Activated CD4-positive, alpha-beta T cell treated with anti-CD3 and anti-CD28 coated beads for 36 hours (primary cell): ENCODE measurements at regions not wholly inside any gene's neighbourhood (a gene's known extent, or its start where the extent isn't known, plus 50 kb on each side); places are given as distances from the start of the nearest gene placed in this dataset.
"Not testable (repeated sequence)": the region's sequence is repeated elsewhere in the genome, so short reads cannot be mapped to it uniquely, and the experiment has no call there.

Experiments used
- ATAC-seq: fragments of 200-7000 bp; cut with Tn5 transposase; one replicate; pipeline ENCODE4 v1.10.0; 2021; ENCODE audit warnings: mild to moderate bottlenecking, moderate library complexity
- CTCF ChIA-PET: fragments of 350-600 bp; sonication (Branson Sonifier 250); formaldehyde crosslinking; loops from one replicate; lab custom pipeline; 2021; ENCODE audit warnings: antibody characterized with exemption; lab: Charles Lee
- POLR2A ChIA-PET: fragments of 350-600 bp; sonication (Branson Sonifier 250); formaldehyde crosslinking; loops from one replicate; lab custom pipeline; 2021; ENCODE audit warnings: antibody characterized with exemption, inconsistent platforms; lab: Charles Lee
- DNase-seq: peaks from one replicate; pipeline ENCODE4 v3.0.0-alpha.2; 2020
- H3K27ac Mint-ChIP-seq: one replicate; pipeline ENCODE4 v1.8.0; 2021; ENCODE audit warnings: mixed read lengths
- H3K27me3 Mint-ChIP-seq: one replicate; pipeline ENCODE4 v1.8.0; 2021; ENCODE audit warnings: mixed read lengths
- H3K36me3 Mint-ChIP-seq: one replicate; pipeline ENCODE4 v1.8.0; 2021; ENCODE audit warnings: low read depth, mixed read lengths
- H3K4me1 Mint-ChIP-seq: one replicate; pipeline ENCODE4 v1.8.0; 2021; ENCODE audit warnings: mixed read lengths
- H3K4me3 Mint-ChIP-seq: one replicate; pipeline ENCODE4 v1.8.0; 2021; ENCODE audit warnings: mild to moderate bottlenecking, moderate library complexity, mixed read lengths
- H3K9me3 Mint-ChIP-seq: one replicate; pipeline ENCODE4 v1.8.0; 2021; ENCODE audit warnings: low read depth, mixed read lengths
- intact Hi-C, 2 experiments: fragments of 100-400 bp; cut with DNase I in 1 of 2; cut with micrococcal nuclease in 1 of 2; formaldehyde crosslinking; loops; one replicate each; pipeline versions ENCODE4 v1.14.2 to v1.15.1; 2022 to 2024; cut with DNase I, micrococcal nuclease

DNA sequence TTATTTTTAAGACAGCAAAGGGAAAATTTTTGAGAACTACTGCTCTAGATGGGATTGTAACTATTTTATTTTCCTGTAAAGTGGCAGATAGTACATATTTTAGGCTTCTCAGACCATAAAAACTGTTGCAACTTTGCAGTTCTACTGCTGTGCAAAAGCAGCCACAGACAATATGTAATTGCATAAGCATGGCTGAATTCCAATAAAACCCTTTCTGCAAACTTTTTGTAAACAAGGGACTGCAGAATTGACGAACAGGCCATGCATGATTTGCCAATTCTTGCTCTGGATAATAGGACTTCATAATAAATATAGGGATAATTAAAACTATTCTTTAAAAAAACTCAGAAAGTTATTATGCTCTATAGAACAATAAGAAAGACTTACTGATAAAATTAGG, 149.1 kb downstream of the SLITRK5 start:
- CTCF ChIA-PET: no interaction called here
- ATAC-seq (no peak), DNase-seq (no peak)
- Mint-ChIP-seq H3K9me3 (peaks cover 3% of the 10 kb centered on the region), H3K4me1 (no peaks in the 10 kb centered on the region), H3K27me3 (no peaks in the 10 kb centered on the region), H3K27ac (no peak overlapping the region), H3K4me3 (no peak overlapping the region), H3K36me3 (no peaks in the 10 kb centered on the region)
- POLR2A ChIA-PET: no interaction called here
- intact Hi-C loops: no loop called here

DNA sequence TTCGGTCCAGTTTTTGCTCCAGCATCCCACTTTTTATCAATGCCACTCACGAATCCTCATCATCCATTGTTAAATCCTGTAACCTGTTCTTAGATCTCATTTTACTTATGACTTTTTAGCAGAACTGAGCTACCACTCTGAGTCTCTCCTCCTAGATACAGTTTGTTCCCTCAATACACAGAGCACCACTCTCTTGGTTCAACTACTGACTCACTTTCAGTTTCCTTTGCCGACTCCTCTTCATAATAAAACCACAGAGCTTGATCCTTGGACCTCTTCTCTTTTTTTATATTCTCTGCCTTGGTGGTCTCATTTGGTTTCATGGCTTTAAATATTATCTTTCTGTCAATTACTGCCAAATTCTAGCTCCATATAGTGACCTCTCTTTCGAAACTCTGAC, 150.3 kb downstream of the SLITRK5 start:
- POLR2A ChIA-PET: no interaction called here
- CTCF ChIA-PET: no interaction called here

DNA sequence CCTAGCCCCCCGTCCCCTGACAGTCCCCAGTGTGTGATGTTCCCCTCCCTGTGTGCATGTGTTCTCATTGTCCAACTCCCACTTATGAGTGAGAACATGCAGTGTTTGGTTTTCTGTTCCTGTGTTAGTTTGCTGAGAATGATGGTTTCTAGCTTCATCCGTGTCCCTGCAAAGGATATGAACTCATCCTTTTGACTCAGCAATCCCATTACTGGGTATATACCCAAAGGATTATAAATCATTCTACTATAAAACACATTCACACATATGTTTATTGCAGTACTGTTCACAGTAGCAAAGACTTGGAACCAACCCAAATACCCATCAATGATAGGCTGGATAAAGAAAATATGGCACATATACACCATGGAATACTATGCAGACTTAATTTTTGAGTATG, 155.1 kb downstream of the SLITRK5 start:
- CTCF ChIA-PET, DNase-seq, POLR2A ChIA-PET, intact Hi-C loops, H3K27ac Mint-ChIP-seq, H3K4me3 Mint-ChIP-seq, H3K9me3 Mint-ChIP-seq, H3K36me3 Mint-ChIP-seq, H3K4me1 Mint-ChIP-seq, ATAC-seq, H3K27me3 Mint-ChIP-seq: not testable (repeated sequence)

More for the DNA sequence above, 150.3 kb downstream of the SLITRK5 start:
- intact Hi-C loops: no loop called here
- Mint-ChIP-seq H3K4me1 (no peaks in the 10 kb centered on the region), H3K36me3 (no peaks in the 10 kb centered on the region), H3K4me3 (no peak overlapping the region), H3K27ac (no peak overlapping the region), H3K9me3 (peaks cover 3% of the 10 kb centered on the region), H3K27me3 (no peaks in the 10 kb centered on the region)
- ATAC-seq: no peak
- no peak for DNase-seq

DNA sequence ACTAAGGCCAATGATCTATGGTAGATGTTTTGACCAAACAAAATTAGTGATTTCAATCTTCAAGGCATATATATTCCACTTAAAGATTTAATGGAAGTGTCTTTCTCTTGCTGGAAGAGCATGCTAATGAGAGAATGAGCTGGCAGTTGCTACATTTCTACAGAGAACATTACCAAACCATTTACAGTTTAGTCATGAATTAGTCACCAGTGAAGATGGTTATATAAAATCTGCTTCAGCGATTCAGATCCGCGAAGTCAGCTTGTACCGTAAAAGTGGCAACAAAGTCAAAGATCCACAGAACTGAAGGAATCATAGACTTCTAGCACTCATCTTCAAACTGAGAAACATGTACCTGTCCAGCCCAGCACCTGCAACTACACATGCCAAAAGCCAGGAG, 156.3 kb downstream of the SLITRK5 start:
- DNase-seq: no peak
- H3K4me3 Mint-ChIP-seq: no peak overlapping the region
- peaks cover 1% of the 10 kb centered on the region for H3K9me3 Mint-ChIP-seq
- H3K27me3 Mint-ChIP-seq: peaks cover 2% of the 10 kb centered on the region
- H3K36me3 Mint-ChIP-seq: no peaks in the 10 kb centered on the region
- ATAC-seq: no peak
- H3K4me1 Mint-ChIP-seq: no peaks in the 10 kb centered on the region
- CTCF ChIA-PET: no interaction called here
- intact Hi-C loops: no loop called here
- POLR2A ChIA-PET: no interaction called here
- H3K27ac Mint-ChIP-seq: no peak overlapping the region

DNA sequence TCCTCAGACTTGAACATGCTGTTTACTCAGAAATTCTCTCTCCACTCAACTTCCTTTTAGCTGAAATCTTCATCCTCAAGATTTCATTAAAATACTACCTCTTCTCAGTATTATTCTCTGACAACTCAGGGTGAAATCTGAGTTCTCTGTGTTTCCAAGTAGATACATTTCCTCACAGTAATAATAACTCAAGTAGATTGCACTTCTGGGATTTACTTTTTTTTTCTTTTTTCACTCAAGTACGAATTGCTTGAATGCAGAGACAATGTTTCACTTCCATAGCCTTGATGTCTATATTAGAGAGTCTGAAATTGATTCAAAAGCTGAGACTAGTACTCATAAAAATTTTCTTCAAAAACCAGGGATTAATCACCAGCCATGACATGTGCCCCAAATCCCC, 166.4 kb downstream of the SLITRK5 start:
- Mint-ChIP-seq H3K36me3 (no peaks in the 10 kb centered on the region), H3K4me1 (peaks cover 3% of the 10 kb centered on the region), H3K27ac (no peak overlapping the region), H3K9me3 (no peaks in the 10 kb centered on the region), H3K27me3 (no peaks in the 10 kb centered on the region), H3K4me3 (no peak overlapping the region)
- no peak for ATAC-seq
- POLR2A ChIA-PET: no interaction called here
- CTCF ChIA-PET: no interaction called here
- intact Hi-C loops: no loop called here
- no peak for DNase-seq

- Mint-ChIP-seq H3K36me3 (no peaks in the 10 kb centered on the region), H3K4me3 (no peak overlapping the region), H3K27me3 (no peaks in the 10 kb centered on the region), H3K27ac (no peak overlapping the region), H3K4me1 (peaks cover 3% of the 10 kb centered on the region), H3K9me3 (no peaks in the 10 kb centered on the region)
- intact Hi-C loops: no loop called here
- ChIA-PET POLR2A (no interaction called here), CTCF (no interaction called here)
- DNase-seq: no peak
- no peak for ATAC-seq
Observed at GRCh38 chr13:87837946-87838345, 166.8 kb downstream of the SLITRK5 start.

GRCh38 chr13:87851410-87851809, 180.2 kb downstream of the SLITRK5 start:
- H3K27me3 Mint-ChIP-seq: peaks cover 1% of the 10 kb centered on the region
- ATAC-seq (no peak), DNase-seq (no peak)
- no peaks in the 10 kb centered on the region for H3K4me1 Mint-ChIP-seq
- CTCF ChIA-PET: no interaction called here
- intact Hi-C loops: no loop called here
- no peaks in the 10 kb centered on the region for H3K36me3 Mint-ChIP-seq
- peaks cover 16% of the 10 kb centered on the region for H3K9me3 Mint-ChIP-seq
- H3K4me3 Mint-ChIP-seq: no peak overlapping the region
- no peak overlapping the region for H3K27ac Mint-ChIP-seq
- POLR2A ChIA-PET: no interaction called here

- ChIA-PET CTCF (no interaction called here), POLR2A (no interaction called here)
- Mint-ChIP-seq H3K9me3 (peaks cover 16% of the 10 kb centered on the region), H3K27me3 (no peaks in the 10 kb centered on the region), H3K4me1 (no peaks in the 10 kb centered on the region), H3K36me3 (no peaks in the 10 kb centered on the region), H3K27ac (no peak overlapping the region), H3K4me3 (no peak overlapping the region)
- ATAC-seq (no peak), DNase-seq (no peak)
- intact Hi-C loops: no loop called here
Observed at GRCh38 chr13:87855553-87855952, 184.4 kb downstream of the SLITRK5 start.

DNA sequence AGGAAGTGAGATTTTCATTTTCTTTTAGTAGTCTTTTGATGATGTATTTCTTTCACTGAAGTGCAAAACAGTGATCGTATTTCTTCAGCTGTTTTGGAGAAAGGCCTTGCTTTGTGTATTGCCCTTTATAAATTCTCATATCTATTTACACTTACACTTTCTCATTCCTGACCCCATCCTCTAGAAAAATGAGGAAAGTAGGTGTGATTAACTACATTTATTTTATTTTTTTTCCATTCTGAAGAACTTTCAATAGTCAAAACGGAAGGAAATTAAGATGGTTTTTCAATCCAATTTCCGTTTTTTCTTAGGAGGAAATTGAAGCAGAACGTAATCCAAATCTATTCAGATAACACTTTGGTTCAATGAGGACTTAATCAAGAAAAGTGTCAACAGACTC, 188.1 kb downstream of the SLITRK5 start:
- Mint-ChIP-seq H3K27me3 (no peaks in the 10 kb centered on the region), H3K27ac (no peak overlapping the region), H3K4me1 (no peaks in the 10 kb centered on the region), H3K36me3 (no peaks in the 10 kb centered on the region), H3K4me3 (no peak overlapping the region), H3K9me3 (peaks cover 6% of the 10 kb centered on the region)
- ChIA-PET CTCF (no interaction called here), POLR2A (no interaction called here)
- no peak for ATAC-seq
- no peak for DNase-seq
- intact Hi-C loops: no loop called here

- ChIA-PET CTCF (no interaction called here), POLR2A (no interaction called here)
- Mint-ChIP-seq H3K27me3 (no peaks in the 10 kb centered on the region), H3K36me3 (no peaks in the 10 kb centered on the region), H3K9me3 (no peaks in the 10 kb centered on the region), H3K4me1 (no peaks in the 10 kb centered on the region), H3K27ac (no peak overlapping the region), H3K4me3 (no peak overlapping the region)
- intact Hi-C loops: no loop called here
- DNase-seq (no peak), ATAC-seq (no peak)
Observed at GRCh38 chr13:87867426-87867825, 196.3 kb downstream of the SLITRK5 start.

DNA sequence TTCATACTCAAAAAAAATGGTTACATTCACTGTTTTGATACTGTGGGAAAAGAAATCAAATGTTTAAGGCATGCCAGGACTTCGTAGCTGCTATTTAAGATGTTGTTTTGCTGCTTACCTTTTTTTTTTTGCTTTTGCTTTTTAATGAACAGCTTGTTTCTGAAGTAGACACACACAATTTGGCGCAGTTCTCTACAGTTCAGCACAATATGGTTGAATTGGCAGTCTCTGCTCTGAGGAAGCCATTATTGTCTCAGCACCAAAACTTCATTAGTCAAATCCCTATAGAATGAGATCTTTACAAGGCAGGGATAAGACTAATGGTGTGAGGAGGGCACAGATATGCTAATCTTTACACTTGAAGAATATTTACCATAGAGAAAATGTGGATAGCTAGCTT, 197.6 kb downstream of the SLITRK5 start:
- Mint-ChIP-seq H3K4me3 (no peak overlapping the region), H3K4me1 (no peaks in the 10 kb centered on the region), H3K27ac (no peak overlapping the region), H3K27me3 (no peaks in the 10 kb centered on the region), H3K36me3 (no peaks in the 10 kb centered on the region), H3K9me3 (no peaks in the 10 kb centered on the region)
- no peak for ATAC-seq
- no peak for DNase-seq
- POLR2A ChIA-PET: no interaction called here
- CTCF ChIA-PET: interaction anchor here (0.7 kb wide), 1 partner anchor 16 kb away, joined by 4 read pairs; no protein-coding TSS in a partner anchor
- intact Hi-C loops: no loop called here

DNA sequence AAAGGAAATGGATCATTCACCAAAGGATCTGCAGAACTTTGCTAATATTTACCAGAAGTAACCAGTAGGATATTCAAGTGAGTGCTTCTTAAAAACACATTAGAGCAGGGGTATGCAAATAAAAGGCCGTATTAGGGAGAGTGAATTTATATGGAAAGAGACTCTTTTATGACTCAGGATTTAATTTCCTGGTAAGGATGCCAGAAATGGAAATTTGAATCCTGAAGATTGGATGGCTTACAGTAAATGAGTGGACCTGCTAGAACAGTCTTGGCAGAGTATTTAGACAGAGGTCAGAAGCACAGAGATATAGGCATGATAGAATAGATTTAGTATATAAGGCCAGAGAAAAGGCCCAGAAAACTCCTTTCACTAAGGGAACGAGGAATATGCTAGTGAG, 201.6 kb downstream of the SLITRK5 start:
- no peak for DNase-seq
- Mint-ChIP-seq H3K9me3 (no peaks in the 10 kb centered on the region), H3K27ac (no peak overlapping the region), H3K27me3 (no peaks in the 10 kb centered on the region), H3K4me1 (no peaks in the 10 kb centered on the region), H3K36me3 (no peaks in the 10 kb centered on the region), H3K4me3 (no peak overlapping the region)
- no peak for ATAC-seq
- intact Hi-C loops: no loop called here
- ChIA-PET POLR2A (no interaction called here), CTCF (no interaction called here)

- no peak overlapping the region for H3K4me3 Mint-ChIP-seq
- ChIA-PET POLR2A (no interaction called here), CTCF (interaction anchor here (0.6 kb wide), 2 partner anchors 76 to 1276 kb away, joined by 3 to 5 read pairs; no protein-coding TSS in a partner anchor)
- intact Hi-C loops: no loop called here
- H3K27me3 Mint-ChIP-seq: no peaks in the 10 kb centered on the region
- no peak overlapping the region for H3K27ac Mint-ChIP-seq
- ATAC-seq: no peak
- no peaks in the 10 kb centered on the region for H3K4me1 Mint-ChIP-seq
- H3K36me3 Mint-ChIP-seq: no peaks in the 10 kb centered on the region
- no peak for DNase-seq
- H3K9me3 Mint-ChIP-seq: no peaks in the 10 kb centered on the region
Observed at GRCh38 chr13:87877477-87877876, 206.3 kb downstream of the SLITRK5 start.
